ENCODE measurements at regions not wholly inside any gene's neighbourhood (a gene's known extent, or its start where the extent isn't known, plus 50 kb on each side); places are given as distances from the start of the nearest gene placed in this dataset.
"Not testable (repeated sequence)": the region's sequence is repeated elsewhere in the genome, so short reads cannot be mapped to it uniquely, and the experiment has no call there.

- H3K79me2 ChIP-seq (ENCODE audit: control insufficient read depth, insufficient read depth, low read length); H4K20me1 ChIP-seq (ENCODE audit: control insufficient read depth, extremely low read depth, insufficient read depth, low read length); H3K4me1 ChIP-seq (ENCODE audit: control insufficient read depth, extremely low read depth, insufficient read depth, low read length); H3K4me3 ChIP-seq (ENCODE audit: control insufficient read depth in 2 of 3, extremely low read depth in 1 of 3, insufficient read depth in 2 of 3, low read depth in 1 of 3, low read length in 3 of 3); FAIRE-seq; DNase-seq (ENCODE audit: low read depth, low spot score); H3K9ac ChIP-seq (ENCODE audit: control insufficient read depth, extremely low read depth, insufficient read depth, low read length); H3K4me2 ChIP-seq (ENCODE audit: control insufficient read depth, extremely low read depth, insufficient read depth, low read depth, low read length); H3K9me3 ChIP-seq (ENCODE audit: control insufficient read depth, low read depth, low read length); H3K27ac ChIP-seq (ENCODE audit: control insufficient read depth, insufficient read depth, low read length); H2AFZ ChIP-seq (ENCODE audit: control insufficient read depth, low read length); H3K36me3 ChIP-seq (ENCODE audit: control insufficient read depth in 2 of 2, extremely low read depth in 1 of 2, insufficient read depth in 2 of 2, low read length in 2 of 2); dilution Hi-C loops (cut with MboI; ENCODE audit: extremely low pct_ligation_motif_present, low sequenced_read_pairs); H3K27me3 ChIP-seq (ENCODE audit: control insufficient read depth, extremely low read depth, insufficient read depth, low read length); H3K9me1 ChIP-seq (ENCODE audit: control insufficient read depth, extremely low read depth, insufficient read depth, low read length): not testable (repeated sequence)
These were observed 51.1 kb downstream of the NBPF8 start for GRCh38 chr1:120465900-120466299.

- H3K4me1 ChIP-seq (ENCODE audit: control insufficient read depth, extremely low read depth, insufficient read depth, low read length); H3K9me1 ChIP-seq (ENCODE audit: control insufficient read depth, extremely low read depth, insufficient read depth, low read length); H3K9me3 ChIP-seq (ENCODE audit: control insufficient read depth, low read depth, low read length); FAIRE-seq; H3K36me3 ChIP-seq (ENCODE audit: control insufficient read depth in 2 of 2, extremely low read depth in 1 of 2, insufficient read depth in 2 of 2, low read length in 2 of 2); H3K79me2 ChIP-seq (ENCODE audit: control insufficient read depth, insufficient read depth, low read length); dilution Hi-C loops (cut with MboI; ENCODE audit: extremely low pct_ligation_motif_present, low sequenced_read_pairs); H4K20me1 ChIP-seq (ENCODE audit: control insufficient read depth, extremely low read depth, insufficient read depth, low read length); H3K27ac ChIP-seq (ENCODE audit: control insufficient read depth, insufficient read depth, low read length); H3K4me3 ChIP-seq (ENCODE audit: control insufficient read depth in 2 of 3, extremely low read depth in 1 of 3, insufficient read depth in 2 of 3, low read depth in 1 of 3, low read length in 3 of 3); H3K27me3 ChIP-seq (ENCODE audit: control insufficient read depth, extremely low read depth, insufficient read depth, low read length); H3K9ac ChIP-seq (ENCODE audit: control insufficient read depth, extremely low read depth, insufficient read depth, low read length); H2AFZ ChIP-seq (ENCODE audit: control insufficient read depth, low read length); H3K4me2 ChIP-seq (ENCODE audit: control insufficient read depth, extremely low read depth, insufficient read depth, low read depth, low read length); DNase-seq (ENCODE audit: low read depth, low spot score): not testable (repeated sequence)
These were observed 62.8 kb downstream of the NBPF8 start for GRCh38 chr1:120477663-120478062.

GRCh38 chr1:120478400-120478799 lies 63.6 kb downstream of the NBPF8 start:
- H3K27ac ChIP-seq (ENCODE audit: control insufficient read depth, insufficient read depth, low read length); dilution Hi-C loops (cut with MboI; ENCODE audit: extremely low pct_ligation_motif_present, low sequenced_read_pairs); H3K36me3 ChIP-seq (ENCODE audit: control insufficient read depth in 2 of 2, extremely low read depth in 1 of 2, insufficient read depth in 2 of 2, low read length in 2 of 2); H3K9me3 ChIP-seq (ENCODE audit: control insufficient read depth, low read depth, low read length); H3K9ac ChIP-seq (ENCODE audit: control insufficient read depth, extremely low read depth, insufficient read depth, low read length); H3K27me3 ChIP-seq (ENCODE audit: control insufficient read depth, extremely low read depth, insufficient read depth, low read length); H3K4me3 ChIP-seq (ENCODE audit: control insufficient read depth in 2 of 3, extremely low read depth in 1 of 3, insufficient read depth in 2 of 3, low read depth in 1 of 3, low read length in 3 of 3); H3K9me1 ChIP-seq (ENCODE audit: control insufficient read depth, extremely low read depth, insufficient read depth, low read length); DNase-seq (ENCODE audit: low read depth, low spot score); H3K79me2 ChIP-seq (ENCODE audit: control insufficient read depth, insufficient read depth, low read length); FAIRE-seq; H3K4me2 ChIP-seq (ENCODE audit: control insufficient read depth, extremely low read depth, insufficient read depth, low read depth, low read length); H4K20me1 ChIP-seq (ENCODE audit: control insufficient read depth, extremely low read depth, insufficient read depth, low read length); H3K4me1 ChIP-seq (ENCODE audit: control insufficient read depth, extremely low read depth, insufficient read depth, low read length); H2AFZ ChIP-seq (ENCODE audit: control insufficient read depth, low read length): not testable (repeated sequence)

- H3K27me3 ChIP-seq (ENCODE audit: control insufficient read depth, extremely low read depth, insufficient read depth, low read length); FAIRE-seq; H3K4me1 ChIP-seq (ENCODE audit: control insufficient read depth, extremely low read depth, insufficient read depth, low read length); H2AFZ ChIP-seq (ENCODE audit: control insufficient read depth, low read length); H3K27ac ChIP-seq (ENCODE audit: control insufficient read depth, insufficient read depth, low read length); H3K36me3 ChIP-seq (ENCODE audit: control insufficient read depth in 2 of 2, extremely low read depth in 1 of 2, insufficient read depth in 2 of 2, low read length in 2 of 2); H3K9me3 ChIP-seq (ENCODE audit: control insufficient read depth, low read depth, low read length); H4K20me1 ChIP-seq (ENCODE audit: control insufficient read depth, extremely low read depth, insufficient read depth, low read length); dilution Hi-C loops (cut with MboI; ENCODE audit: extremely low pct_ligation_motif_present, low sequenced_read_pairs); H3K79me2 ChIP-seq (ENCODE audit: control insufficient read depth, insufficient read depth, low read length); H3K4me3 ChIP-seq (ENCODE audit: control insufficient read depth in 2 of 3, extremely low read depth in 1 of 3, insufficient read depth in 2 of 3, low read depth in 1 of 3, low read length in 3 of 3); DNase-seq (ENCODE audit: low read depth, low spot score); H3K9me1 ChIP-seq (ENCODE audit: control insufficient read depth, extremely low read depth, insufficient read depth, low read length); H3K9ac ChIP-seq (ENCODE audit: control insufficient read depth, extremely low read depth, insufficient read depth, low read length); H3K4me2 ChIP-seq (ENCODE audit: control insufficient read depth, extremely low read depth, insufficient read depth, low read depth, low read length): not testable (repeated sequence)
These were observed 72.7 kb downstream of the NBPF8 start for GRCh38 chr1:120487542-120487941.

- H3K9me3 ChIP-seq (ENCODE audit: control insufficient read depth, low read depth, low read length); H3K4me3 ChIP-seq (ENCODE audit: control insufficient read depth in 2 of 3, extremely low read depth in 1 of 3, insufficient read depth in 2 of 3, low read depth in 1 of 3, low read length in 3 of 3); H3K9me1 ChIP-seq (ENCODE audit: control insufficient read depth, extremely low read depth, insufficient read depth, low read length); FAIRE-seq; H3K9ac ChIP-seq (ENCODE audit: control insufficient read depth, extremely low read depth, insufficient read depth, low read length); dilution Hi-C loops (cut with MboI; ENCODE audit: extremely low pct_ligation_motif_present, low sequenced_read_pairs); H3K4me2 ChIP-seq (ENCODE audit: control insufficient read depth, extremely low read depth, insufficient read depth, low read depth, low read length); H4K20me1 ChIP-seq (ENCODE audit: control insufficient read depth, extremely low read depth, insufficient read depth, low read length); H3K4me1 ChIP-seq (ENCODE audit: control insufficient read depth, extremely low read depth, insufficient read depth, low read length); H3K79me2 ChIP-seq (ENCODE audit: control insufficient read depth, insufficient read depth, low read length); H2AFZ ChIP-seq (ENCODE audit: control insufficient read depth, low read length); H3K27ac ChIP-seq (ENCODE audit: control insufficient read depth, insufficient read depth, low read length); H3K27me3 ChIP-seq (ENCODE audit: control insufficient read depth, extremely low read depth, insufficient read depth, low read length); H3K36me3 ChIP-seq (ENCODE audit: control insufficient read depth in 2 of 2, extremely low read depth in 1 of 2, insufficient read depth in 2 of 2, low read length in 2 of 2); DNase-seq (ENCODE audit: low read depth, low spot score): not testable (repeated sequence)
These were observed 74.4 kb downstream of the NBPF8 start for GRCh38 chr1:120489217-120489616.
